HG03060 (cell line): ENCODE measurements at regions not wholly inside any gene's neighbourhood (a gene's known extent, or its start where the extent isn't known, plus 50 kb on each side); places are given as distances from the start of the nearest gene placed in this dataset.
"Not testable (repeated sequence)": the region's sequence is repeated elsewhere in the genome, so short reads cannot be mapped to it uniquely, and the experiment has no call there.

Source experiments
- ATAC-seq: cut with Tn5 transposase; IDR thresholded peaks from one replicate; pipeline ENCODE4 v1.9.1; 2021; ENCODE audit warnings: low read depth, moderate number of reproducible peaks; ENCODE audit not compliant: unreplicated experiment

DNA sequence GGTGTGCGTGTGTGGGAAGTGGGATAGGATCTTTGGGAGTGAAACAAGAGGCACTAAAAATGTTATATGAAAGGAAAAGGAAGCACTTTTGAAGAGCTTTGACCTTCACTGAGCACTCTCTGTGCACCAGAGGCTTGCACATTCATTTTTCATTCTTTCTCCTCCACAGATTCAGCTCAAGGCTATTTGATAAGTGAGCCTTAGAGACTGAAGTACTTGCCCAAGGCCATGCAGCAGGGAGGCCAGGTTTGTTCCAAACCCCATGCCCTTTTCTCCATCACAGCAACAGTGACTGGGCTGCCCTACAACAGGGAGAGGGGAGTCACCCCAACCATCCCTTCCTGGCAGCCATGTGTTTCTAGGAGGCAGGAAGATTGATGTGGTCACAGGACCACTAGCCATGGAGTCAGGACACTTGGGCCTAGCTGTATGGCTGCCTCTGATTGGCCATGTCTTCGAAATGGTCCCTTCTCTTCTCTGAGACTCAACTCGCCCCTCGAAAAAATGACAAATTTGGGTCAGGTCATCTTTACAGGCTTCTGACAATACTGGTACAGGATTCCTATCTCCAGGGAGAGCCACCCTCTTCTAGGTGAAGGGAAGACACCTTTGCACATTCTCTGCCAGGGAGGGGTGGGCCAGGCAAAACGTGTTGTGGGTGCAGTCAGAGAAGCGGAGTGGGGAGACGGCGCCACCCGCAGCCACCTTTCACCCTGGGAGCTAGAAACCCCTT, 123.5 kb upstream of the MYCN start:
- ATAC-seq = no peak

DNA sequence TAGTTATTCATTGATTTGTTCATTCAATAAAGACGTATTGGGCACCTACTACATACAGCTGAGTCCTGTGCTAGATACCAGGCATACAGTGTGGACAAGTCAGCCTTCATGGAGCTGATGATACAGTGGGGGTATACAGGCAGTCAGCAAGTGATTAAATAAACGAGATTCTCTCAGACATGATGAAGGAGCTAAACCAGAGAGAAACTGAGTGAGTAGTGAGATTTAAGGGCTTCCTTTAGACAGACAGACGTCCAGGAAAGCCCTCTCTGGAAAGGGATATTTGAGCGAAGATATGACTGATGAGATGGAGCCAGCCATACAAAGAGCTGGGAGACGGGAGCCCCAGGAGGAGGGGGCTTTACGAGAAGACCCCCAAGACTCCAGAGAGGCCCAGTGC, 122.6 kb upstream of the MYCN start:
- no peak for ATAC-seq

DNA sequence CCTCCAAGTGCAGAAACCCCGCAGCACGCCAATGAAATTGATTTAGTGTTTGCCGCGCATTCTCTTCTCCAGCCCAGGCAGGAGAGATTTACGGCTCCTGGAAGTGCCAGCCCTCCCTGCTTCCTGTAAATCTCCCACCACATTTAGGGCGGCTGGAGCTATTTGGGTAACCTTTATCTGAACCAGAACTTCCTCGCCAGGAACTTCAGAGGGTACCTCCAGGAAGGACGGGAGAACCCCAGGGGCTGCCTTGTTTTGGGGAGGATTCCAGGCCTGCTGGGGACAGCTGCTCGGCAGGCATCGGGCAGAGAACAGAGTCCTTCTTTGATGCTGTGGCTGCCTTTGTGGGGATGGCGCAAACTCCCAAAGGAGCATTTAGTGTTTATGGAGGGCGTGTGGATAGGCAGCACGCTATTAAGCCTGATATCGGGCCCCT, 122.0 kb upstream of the MYCN start:
- no peak for ATAC-seq

DNA sequence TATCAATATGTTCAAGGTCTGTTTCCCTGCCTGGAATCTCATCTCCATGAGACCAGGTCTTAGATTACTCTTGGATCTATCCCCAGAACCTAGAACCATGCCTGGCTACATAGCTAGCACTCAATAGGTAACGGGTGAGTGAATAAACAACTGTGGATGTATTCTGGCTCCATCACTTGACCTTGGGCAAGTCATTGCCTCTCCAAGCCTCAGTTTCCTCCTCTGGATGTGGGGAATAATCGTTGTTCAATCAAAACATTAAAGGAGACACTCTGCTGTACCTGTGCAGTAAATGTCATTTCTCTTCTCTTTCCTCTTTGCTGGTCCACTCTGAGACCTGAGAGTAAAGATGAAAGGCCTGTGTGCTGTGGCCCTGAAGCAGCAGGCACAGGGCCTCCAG, 121.5 kb upstream of the MYCN start:
- ATAC-seq = no peak

DNA sequence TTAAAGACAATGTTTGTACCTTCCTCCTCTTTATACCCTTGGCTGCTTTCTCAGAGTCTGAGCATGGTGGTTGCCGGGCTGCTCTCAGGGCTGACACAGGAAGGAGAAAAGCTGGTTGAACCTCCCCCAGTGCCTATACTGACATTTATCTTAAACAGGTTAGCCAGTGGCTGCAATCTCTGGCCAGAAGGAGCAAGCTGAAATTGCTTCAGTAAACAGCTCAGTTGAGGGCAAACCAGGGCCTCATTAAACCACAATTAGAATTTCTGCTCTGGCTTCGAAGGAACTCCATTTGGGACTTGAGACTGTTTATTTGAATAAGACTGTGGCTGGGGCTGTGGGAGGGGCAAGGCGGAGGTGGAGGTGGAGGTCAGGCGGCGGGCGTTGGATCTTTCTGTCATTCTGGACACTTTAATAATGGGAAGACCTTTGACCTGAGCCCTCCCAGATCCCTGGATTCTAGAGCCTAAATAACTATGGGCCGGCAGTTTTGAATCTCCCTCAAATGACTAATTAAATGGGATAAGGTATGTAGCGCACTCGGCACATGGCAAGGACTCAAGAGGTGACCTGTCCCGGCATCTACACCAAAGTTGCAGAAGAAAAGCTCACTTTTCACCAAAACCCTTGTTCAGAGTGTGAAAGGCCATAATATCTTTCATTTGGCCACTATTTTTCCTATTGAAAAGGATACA, 120.6 kb upstream of the MYCN start:
- ATAC-seq = no peak

DNA sequence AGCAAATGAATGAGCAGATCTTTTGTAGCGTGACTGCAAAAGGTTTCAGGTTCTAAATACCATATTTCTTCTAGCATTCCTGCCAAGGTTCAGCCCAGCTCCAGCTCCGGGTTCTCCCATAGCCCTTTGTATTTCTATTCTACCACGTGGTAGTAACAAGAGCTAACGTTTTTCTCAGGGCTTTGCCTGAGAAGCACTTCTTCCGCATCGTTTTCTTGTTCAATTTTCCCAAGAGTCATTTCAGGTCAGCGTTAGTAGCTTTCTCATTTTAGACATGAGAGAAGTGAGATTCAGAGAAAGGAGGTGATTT, 120.1 kb upstream of the MYCN start:
- ATAC-seq = no peak

DNA sequence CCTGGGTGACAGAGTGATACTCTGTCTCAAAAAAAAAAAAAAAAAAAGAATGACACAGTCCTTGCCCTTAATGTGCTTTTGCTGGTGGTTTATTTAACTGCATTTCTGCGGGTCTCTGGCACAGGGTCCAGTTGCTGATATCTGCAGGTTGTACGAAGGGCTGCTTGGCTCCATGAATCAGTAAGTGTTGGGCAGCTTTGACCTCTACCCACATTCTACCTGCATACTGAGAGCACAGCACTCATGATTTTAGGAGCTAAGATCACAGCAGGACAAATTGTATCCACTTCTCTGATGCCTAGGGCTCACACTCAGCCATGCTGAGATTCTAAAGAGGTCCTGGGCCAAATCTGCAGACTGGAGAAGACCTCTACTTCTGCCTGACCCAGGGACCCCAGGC, 119.4 kb upstream of the MYCN start:
- no peak for ATAC-seq

DNA sequence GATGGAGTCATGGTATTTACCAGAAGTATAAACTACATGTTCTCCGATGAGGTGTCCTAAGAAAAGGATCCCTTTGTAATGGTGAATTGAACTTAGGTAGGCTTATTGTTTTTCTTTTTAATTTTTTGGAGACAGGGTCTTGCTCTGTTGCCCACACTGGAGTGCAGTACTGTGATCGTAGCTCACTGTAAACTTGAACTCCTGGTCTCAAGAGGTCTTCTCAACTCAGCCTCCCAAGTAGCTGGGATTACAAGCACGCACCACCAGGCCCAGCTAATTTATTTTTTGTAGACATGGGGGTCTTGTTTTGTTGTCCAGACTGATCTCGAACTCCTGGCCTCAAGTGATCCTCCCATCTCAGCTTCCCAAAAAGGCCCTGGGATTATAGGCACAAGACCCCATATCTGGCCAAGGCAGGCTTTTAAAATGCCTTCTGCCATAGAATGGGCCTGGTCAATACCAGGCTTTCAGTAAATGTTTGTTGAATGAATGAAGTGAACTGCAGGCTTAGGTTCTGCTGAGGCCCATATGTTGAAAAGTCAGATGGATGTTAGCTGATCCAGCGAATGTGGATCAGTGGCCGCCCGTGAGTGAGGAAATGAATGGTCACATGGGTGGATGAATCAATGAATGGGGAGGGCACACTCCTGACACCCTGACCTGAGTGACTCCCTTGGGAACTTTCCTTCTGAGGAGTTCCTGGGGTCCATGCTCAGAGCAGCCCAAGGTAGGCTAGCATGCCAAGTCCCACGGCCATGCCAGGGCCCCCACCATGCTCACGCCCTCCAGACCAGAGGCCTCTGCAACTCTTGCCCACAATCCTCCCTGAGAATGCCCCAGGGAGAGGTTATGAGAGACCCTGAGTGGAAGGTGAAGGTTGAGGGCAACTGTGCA, 118.0 kb upstream of the MYCN start:
- no peak for ATAC-seq

DNA sequence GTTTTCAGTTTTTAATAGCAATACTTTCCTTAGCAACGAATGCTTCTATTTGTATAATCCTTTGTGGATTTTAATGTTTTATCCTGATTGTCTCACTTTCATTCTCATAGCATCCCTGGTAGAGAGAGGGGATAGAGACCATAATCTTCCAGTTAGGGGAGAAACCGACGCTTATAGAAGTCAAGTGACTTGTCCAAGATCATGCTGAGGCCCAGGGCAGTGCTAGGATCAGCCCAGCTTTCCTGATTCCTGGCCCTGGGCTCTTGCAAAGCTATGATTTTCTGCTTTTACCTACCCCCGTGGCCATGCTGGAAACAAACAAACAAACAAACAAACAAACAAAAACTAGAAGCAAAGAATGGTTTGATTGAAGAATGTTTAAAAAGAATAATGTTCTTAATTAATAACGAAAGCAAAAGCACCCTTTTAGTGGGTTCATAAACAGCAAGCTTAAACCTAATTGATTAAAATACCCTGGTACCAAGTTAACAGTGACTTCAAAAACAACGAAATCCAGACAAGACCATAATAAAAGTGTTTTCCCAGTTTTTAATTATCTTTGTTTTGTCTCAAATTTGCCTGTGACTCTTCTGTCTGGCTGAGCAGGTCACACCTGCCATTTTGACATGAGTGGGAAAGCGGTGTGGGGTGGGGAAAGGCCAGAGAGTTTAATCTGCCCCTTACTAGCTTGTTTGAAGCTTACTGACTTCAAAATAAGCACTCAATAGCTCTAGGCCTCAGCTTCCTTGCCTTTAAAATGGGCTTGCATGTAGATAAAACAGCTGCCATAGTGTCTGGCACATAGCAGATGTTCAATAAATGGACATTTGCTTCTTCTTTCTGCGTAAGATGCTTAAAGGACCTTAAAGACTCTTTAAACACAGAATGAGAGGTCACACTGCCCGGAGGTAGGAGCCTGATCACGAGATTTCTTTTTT, 116.6 kb upstream of the MYCN start:
- no peak for ATAC-seq

DNA sequence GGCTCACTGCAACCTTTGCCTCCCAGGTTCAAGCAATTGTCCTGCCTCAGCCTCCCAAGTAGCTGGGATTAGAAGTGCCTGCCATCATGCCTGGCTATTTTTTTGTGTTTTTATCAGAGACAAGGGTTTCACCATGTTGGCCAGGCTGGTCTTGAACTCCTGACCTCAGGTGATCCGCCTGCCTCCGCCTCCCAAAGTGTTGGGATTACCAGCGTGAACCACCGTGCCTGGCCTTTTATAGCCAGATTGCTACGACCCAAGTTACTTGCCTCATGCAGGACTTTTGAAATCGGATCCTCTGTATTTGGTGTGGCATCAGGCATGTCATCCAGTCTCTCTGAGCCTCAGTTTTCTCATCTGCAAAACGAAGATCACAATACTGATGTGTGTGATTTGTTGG, 115.9 kb upstream of the MYCN start:
- not testable (repeated sequence) for ATAC-seq

DNA sequence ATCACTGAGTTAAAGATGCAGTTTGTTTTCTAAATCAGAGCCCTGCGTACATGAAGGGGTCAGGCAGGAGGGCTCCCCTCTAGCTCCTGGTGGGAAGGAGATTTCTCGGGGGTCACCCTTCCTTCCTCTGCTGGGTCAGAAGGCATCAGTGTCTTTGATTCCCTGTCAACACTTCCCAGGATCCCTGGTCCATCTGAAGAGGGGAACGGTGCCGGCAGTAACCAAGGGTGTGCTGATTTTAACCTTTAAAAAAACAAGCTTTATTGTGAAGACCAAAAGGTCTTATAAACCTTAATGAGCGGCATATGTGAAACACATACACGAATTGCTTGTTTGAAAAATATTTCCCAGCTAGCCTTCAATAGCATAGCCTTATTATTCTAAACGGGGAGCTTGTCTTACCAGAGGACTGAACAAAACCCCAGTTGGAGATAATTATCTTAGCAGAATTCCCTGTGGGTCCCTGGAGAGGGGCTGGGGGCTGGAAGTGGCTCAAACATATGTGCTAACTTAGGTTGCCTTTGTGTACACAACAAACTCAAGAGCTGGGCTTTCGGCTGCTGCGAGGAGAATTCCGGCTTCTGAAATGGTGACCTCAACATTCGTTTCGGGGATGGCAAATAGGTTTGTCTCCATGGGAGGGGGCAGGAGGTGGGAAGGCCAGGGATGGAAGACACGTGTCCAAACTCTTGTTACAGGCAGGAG, 114.9 kb upstream of the MYCN start:
- ATAC-seq = no peak

DNA sequence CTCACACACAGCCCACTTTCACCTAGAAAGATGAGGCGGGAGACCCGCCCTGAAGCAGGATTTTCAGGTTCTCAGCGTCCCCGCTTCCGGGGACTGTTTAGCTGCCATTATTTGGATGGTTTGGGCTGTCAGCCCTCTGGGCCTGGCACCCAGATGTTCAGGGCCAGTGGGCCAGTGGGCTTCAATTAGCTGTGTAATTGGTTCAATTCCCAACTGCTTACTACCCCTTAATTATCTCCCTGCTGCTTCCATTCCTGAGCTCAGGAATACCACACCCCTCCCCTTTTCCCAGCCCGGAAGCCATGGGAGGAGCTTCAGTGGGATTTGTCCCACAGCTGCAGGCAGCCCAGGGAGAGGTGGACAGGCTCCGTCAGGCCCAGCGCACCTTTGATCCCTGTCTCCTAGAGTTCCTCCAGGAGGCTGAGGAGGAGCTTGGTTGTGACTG, 114.1 kb upstream of the MYCN start:
- no peak for ATAC-seq

DNA sequence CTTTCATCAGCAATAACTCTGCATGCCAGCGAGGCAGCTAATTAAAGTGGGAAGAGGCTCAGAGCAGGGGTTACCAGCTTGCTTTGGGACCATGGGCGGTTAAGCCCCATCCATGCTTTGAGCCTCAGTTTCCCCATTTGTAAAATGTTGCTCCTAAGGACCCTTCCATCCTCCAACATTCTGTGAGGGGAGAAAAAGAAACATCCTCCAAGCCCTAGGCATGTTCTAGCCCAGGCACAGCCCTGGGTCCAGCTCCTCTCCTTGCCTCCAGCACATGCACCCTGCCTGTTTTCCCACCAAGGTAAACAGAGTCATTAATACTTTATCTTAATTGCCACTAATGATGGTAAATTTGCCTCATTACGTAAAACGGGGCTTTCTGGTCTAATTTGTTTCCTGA, 113.3 kb upstream of the MYCN start:
- ATAC-seq = no peak

DNA sequence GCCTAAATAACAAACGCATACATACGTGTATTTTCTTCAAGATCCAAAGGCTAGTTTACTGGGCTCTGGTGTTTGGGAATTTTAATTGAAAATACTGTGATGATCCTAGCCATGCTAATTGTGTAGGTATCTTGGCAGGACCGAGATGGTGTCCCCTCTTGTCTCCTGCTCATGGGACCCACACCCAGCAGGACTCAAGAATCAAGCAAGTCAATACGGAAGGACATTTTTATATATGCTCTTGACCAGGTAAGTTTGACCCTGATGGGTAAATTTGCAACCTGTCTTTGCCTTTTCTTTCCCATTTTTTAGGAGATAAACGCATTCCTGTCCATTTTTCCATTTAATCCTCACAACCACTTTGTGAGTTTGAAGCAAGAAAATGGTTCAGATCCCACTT, 111.8 kb upstream of the MYCN start:
- no peak for ATAC-seq

DNA sequence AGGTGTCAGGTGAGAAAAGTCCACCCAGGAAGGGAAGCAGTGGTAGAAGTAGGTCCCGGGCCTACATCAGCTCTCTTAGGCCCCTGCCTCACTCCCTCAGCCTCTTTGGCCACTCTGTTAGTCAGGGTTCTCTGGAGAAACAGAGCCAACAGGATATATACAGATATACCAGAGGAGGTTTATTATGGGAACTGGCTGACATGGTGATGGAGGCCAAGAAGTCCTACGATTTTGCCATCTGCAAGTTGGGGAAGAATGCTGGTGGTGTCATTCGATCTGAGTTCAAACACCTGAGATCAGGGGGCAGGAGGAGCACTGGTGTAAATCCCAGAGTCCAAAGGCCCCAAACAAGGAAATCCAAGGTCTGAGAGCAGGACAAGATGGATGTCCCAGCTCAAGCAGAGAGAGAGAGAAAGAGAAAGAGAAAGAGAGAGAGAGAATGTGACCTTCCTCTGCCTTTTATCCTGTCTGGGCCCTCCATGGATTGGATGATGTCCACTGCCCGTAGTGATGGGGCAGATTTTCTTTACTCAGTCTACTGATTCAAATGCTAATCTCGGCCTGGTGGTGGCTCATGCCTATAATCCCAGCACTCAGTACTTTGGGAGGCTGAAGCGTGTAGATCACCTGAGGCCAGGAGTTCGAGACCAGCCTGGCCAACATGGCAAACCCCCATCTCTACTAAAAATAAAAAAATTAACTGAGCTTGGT, 111.1 kb upstream of the MYCN start:
- no peak for ATAC-seq

DNA sequence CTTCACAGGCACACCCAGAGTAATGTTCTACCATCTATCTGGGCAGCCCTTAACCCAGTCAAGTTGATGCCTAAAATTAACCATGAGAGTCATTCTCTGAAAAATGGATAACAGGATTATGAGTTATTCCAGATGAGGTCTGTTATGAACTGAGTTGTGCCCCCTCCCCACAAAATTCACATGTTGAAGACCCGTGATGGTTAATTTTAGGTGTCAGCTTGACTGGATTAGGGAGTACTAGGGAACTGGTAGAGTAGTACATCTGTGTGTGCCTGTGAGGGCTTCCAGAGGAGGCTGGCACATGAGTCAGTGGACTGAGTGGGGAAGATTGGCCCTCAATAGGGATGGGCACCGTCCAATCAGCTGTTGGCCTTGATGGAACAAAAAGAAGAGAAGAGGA, 110.4 kb upstream of the MYCN start:
- ATAC-seq = no peak

DNA sequence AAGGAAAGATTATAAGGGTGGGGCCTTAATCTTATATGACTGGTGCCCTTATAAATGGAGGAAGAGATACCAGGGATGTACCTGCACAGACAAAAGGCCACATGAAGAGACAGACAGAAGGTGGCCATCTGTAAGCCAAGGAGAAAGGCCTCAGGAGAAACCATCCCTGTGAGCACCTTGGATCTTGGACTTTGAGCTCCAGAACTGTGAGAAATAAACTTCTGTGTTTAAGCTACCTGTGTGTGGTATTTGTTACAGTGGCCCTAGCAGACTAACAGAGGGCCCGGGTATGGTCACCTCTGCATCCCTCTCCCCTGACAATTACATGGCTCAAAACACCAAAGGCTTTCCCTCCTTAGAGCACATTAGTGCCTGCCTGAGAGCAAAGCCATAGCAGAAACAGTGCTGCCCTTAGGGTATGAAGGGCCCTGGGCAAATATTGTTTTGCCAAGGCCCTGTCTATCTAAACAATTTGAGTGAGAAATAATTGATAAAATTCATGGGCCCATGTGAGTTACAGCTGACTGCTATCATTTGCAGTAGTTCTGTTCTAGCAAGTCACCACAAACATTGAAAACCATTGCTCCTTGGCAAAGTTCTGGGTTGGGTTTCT, 109.3 kb upstream of the MYCN start:
- no peak for ATAC-seq

DNA sequence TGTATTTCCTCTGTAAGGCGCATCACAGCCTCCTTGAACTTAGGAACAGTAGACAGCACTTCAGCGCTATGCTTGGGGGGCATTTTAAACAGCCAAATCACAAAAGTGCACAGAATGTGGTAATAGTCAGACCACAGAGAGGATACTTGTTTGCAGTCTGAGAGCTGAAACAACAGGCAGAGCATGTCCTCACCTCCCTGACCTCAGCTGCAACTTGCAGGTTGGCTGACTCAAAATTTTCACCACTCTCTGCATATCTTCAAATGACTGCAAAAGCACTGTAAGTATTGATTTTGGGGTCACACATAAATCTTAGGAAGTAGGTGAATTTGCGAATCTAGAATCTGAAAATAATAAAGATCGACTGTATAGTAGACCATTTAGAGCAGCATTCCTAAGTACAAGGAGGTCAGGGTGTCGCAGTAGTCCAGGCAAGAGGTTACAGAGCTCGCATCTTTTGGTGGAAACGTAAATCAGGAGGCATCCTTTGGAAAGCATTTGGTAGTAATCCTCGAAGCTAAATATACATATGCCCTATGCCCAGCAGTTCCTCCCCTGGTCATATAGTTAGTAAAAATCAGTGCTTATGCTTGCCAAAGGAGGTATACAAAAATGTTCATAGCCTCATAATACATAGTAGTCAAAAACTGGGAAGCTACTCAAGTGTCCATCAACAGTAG, 108.2 kb upstream of the MYCN start:
- ATAC-seq = no peak
